Skeletal muscle cell (primary cell): ENCODE measurements at regions not wholly inside any gene's neighbourhood (a gene's known extent, or its start where the extent isn't known, plus 50 kb on each side); places are given as distances from the start of the nearest gene placed in this dataset.

Experiments used
- DNase-seq: peaks from one replicate; pipeline ENCODE4 v3.0.0-alpha.2; 2010; ENCODE audit warnings: low read depth
- H3K4me3 ChIP-seq: 2 replicates; pipeline ENCODE4 v1.5.1; 2011; ENCODE audit warnings: low read depth, mild to moderate bottlenecking, control low read depth, low read length, moderate library complexity

GRCh38 chr10:3531670-3532069, 253.3 kb downstream of the KLF6 start:
- H3K4me3 ChIP-seq: no peak overlapping the region
- DNase-seq: no peak

- no peak overlapping the region for H3K4me3 ChIP-seq
- no peak for DNase-seq
Measured at GRCh38 chr10:3530783-3531645, 254.0 kb downstream of the KLF6 start.

- H3K4me3 ChIP-seq: no peak overlapping the region
- no peak for DNase-seq
Measured at GRCh38 chr10:3530346-3530745, 254.7 kb downstream of the KLF6 start.

- no peak for DNase-seq
- no peak overlapping the region for H3K4me3 ChIP-seq
Measured at GRCh38 chr10:3529691-3530090, 255.3 kb downstream of the KLF6 start.

- DNase-seq: no peak
- no peak overlapping the region for H3K4me3 ChIP-seq
Measured at GRCh38 chr10:3528823-3529403, 256.1 kb downstream of the KLF6 start.

- no peak for DNase-seq
- H3K4me3 ChIP-seq: no peak overlapping the region
Measured at GRCh38 chr10:3528271-3528670, 256.7 kb downstream of the KLF6 start.

- no peak for DNase-seq
Measured at GRCh38 chr10:3527869-3528268, 257.1 kb downstream of the KLF6 start.

GRCh38 chr10:3526727-3527501, 258.1 kb downstream of the KLF6 start:
- DNase-seq: peak; percentile 78
- H3K4me3 ChIP-seq: no peak overlapping the region

More at GRCh38 chr10:3527869-3528268, 257.1 kb downstream of the KLF6 start:
- no peak overlapping the region for H3K4me3 ChIP-seq

GRCh38 chr10:3525832-3526449, 259.1 kb downstream of the KLF6 start:
- DNase-seq: peak; percentile 98
- H3K4me3 ChIP-seq: no peak overlapping the region

GRCh38 chr10:3524086-3524960, 260.7 kb downstream of the KLF6 start:
- no peak for DNase-seq

GRCh38 chr10:3523309-3524050, 261.5 kb downstream of the KLF6 start:
- DNase-seq: no peak
- no peak overlapping the region for H3K4me3 ChIP-seq

More at GRCh38 chr10:3524086-3524960, 260.7 kb downstream of the KLF6 start:
- no peak overlapping the region for H3K4me3 ChIP-seq

- DNase-seq: no peak
- no peak overlapping the region for H3K4me3 ChIP-seq
Measured at GRCh38 chr10:3516923-3517255, 268.1 kb downstream of the KLF6 start.

GRCh38 chr10:3516234-3516922, 268.6 kb downstream of the KLF6 start:
- DNase-seq: no peak
- H3K4me3 ChIP-seq: no peak overlapping the region

GRCh38 chr10:3514691-3515090, 270.3 kb downstream of the KLF6 start:
- no peak overlapping the region for H3K4me3 ChIP-seq
- DNase-seq: no peak

- no peak for DNase-seq
- no peak overlapping the region for H3K4me3 ChIP-seq
Measured at GRCh38 chr10:3512263-3512662, 272.7 kb downstream of the KLF6 start.

GRCh38 chr10:3511483-3511882, 273.5 kb downstream of the KLF6 start:
- no peak for DNase-seq
- no peak overlapping the region for H3K4me3 ChIP-seq

GRCh38 chr10:3510741-3511140, 274.3 kb downstream of the KLF6 start:
- DNase-seq: no peak
- no peak overlapping the region for H3K4me3 ChIP-seq

GRCh38 chr10:3509355-3509754, 275.7 kb downstream of the KLF6 start:
- H3K4me3 ChIP-seq: no peak overlapping the region
- DNase-seq: no peak
